ENCODE measurements at regions not wholly inside any gene's neighbourhood (a gene's known extent, or its start where the extent isn't known, plus 50 kb on each side); places are given as distances from the start of the nearest gene placed in this dataset.

GRCh38 chr14:104278214-104278534 is 139.8 kb downstream of the KIF26A start:
- DNase-seq: no peak

- no peak for DNase-seq
These were observed 141.9 kb downstream of the KIF26A start for GRCh38 chr14:104280085-104280901.

- no peak for DNase-seq
These were observed 142.7 kb downstream of the KIF26A start for GRCh38 chr14:104280902-104281767.

GRCh38 chr14:104281768-104282301 is 143.4 kb downstream of the KIF26A start:
- no peak for DNase-seq

DNA sequence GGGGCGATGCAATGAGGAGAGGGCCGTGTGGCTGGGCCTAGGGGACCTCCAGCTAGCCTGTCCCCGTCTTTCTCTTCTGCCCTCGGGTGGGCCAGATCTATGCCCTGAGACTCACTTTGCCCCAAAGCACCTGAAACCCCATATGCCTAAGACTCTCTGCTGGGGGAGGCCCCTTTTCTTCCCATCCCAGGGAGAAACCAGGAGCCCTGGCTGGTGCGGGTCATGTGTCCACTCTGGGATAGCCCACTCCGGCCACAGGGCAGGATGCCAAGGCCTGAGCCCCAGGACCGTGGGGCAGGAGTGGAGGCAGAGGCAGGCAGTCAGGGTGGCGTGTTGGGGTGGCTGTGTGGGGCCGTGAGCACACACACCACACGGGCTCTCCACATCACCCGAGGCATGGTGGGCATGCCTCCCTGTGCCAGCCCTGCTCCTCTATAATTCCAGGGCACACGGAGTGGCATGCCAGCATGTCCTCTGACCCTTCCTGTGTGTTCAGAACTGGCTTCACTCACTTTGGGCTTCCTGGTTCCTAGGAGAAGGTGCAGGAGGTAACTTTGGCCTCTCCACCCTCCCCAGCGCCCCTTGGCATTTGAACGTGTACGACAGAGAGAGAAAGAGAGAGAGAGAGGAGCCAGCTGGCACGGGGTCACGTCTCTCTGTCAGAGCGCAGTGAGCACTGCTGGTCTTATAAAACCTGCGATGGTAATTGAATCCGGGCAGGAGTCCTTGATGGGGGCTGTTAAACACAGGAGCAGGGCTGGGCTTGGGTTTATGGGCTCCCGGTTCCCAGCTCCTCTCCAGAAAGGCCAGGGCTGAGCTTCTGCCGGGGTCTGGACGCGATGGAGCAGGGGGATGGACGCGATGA is 144.2 kb downstream of the KIF26A start:
- no peak for DNase-seq

GRCh38 chr14:104283197-104284106 is 145.1 kb downstream of the KIF26A start:
- no peak for DNase-seq

- DNase-seq: no peak
These were observed 145.8 kb downstream of the KIF26A start for GRCh38 chr14:104284107-104284592.

- DNase-seq: no peak
These were observed 146.5 kb downstream of the KIF26A start for GRCh38 chr14:104284636-104285507.

DNA sequence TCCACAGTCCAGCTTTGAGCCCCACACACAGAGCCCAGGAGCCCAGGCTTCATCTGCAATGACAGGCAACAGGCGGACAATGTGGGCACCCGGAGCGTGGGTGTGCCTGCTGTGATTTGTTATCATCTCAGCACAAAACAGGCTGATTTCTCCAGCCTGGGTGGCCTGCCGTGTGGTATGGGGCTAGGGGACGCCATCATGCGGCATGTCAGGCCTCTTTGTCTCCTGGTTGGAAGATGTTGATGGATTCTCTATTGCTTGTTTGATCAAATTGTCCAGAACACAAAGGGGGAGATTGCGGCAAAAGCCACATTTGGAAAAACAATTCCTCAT is 147.1 kb downstream of the KIF26A start:
- DNase-seq: no peak

DNA sequence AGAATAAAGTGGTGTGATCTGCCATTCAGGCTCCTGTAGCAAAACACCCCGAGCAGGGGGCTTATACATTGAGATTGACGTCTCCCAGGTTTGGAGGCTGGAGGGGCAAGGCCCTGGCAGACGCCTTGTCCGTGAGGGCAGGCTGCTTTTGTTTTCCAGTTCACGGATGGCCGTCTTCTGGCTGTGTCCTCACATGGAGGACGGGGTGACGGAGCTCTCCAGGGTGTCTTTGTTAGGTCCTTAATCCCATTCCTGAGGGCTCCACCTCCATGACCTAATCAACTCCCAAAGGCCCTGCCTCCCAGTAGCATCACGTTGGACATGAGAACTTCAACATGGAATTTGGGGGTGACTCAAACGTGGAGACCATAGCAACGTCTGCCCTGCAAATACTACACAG is 147.7 kb downstream of the KIF26A start:
- no peak for DNase-seq

DNA sequence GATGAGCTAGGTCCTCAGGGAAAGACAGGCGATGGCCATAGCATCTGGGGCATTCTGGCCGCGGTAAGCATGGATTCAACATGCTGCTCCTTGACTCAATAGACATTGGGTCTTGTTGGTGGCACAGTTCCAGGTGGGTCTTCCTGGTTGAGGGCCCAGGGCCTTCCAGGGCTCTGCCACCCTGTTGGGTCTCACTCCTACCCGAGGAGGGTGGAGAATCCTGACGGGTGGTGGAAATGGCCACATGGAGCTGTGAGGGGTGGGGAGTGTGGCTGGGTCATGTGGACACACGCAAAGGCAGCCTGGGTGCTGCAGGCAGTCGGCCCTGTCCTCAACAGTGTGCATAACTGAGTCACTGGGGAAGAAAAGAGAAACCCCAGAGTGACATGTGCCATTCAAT is 148.1 kb downstream of the KIF26A start:
- DNase-seq: no peak

DNA sequence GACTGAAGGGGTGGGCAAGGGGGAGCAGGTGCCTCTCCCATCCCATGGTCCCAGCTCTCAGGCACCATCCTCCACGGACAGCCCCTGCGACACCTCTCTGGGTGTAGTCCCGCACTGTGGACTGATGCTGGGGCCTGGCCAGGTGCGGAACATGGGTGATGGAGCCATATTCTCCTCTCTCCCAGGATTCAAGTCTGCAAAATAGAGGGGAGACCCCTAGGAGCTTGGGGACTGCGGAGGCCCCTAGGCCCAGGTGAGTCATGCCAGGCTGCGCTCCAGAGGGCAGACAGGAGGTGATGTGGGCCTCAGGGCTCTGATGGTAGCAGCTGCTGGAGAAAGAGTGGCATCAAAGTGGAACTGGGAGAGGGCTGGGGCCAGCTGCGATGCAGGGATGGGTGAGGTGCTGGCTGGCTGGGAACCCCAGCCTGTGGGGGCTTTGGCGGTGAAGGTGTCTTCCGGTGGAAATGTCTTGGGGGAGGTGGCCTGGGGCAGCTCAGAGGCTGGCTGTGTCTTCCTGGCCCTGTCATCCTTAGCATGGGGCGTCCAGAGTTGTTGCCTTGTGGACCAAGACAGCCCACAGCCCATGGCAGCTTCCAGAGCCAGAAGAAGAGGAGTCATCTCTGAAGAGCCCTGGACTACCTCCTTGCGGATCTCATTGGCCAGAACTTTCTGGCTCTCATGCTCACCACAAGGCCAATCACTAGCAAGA is 149.1 kb downstream of the KIF26A start:
- no peak for DNase-seq

- no peak for DNase-seq
These were observed 149.9 kb downstream of the KIF26A start for GRCh38 chr14:104288272-104288671.

DNA sequence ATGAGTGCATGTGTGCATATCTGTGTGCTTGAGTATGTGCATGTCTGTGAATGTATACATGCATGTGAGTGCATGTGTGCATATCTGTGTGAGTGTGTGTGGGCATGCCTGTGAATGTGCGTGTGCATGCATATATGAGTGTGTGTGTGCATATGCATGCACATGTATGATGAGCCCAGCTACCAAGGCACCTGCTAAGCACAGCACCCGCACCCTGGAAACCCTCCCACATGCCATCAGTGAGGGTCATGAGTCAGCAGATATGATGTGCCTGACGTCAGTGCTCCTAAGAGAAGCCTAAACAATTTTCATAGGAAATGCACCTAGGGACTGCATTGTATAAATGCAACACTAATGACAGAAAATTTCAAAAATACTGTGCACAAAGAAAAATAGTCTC is 151.1 kb downstream of the KIF26A start:
- no peak for DNase-seq

DNA sequence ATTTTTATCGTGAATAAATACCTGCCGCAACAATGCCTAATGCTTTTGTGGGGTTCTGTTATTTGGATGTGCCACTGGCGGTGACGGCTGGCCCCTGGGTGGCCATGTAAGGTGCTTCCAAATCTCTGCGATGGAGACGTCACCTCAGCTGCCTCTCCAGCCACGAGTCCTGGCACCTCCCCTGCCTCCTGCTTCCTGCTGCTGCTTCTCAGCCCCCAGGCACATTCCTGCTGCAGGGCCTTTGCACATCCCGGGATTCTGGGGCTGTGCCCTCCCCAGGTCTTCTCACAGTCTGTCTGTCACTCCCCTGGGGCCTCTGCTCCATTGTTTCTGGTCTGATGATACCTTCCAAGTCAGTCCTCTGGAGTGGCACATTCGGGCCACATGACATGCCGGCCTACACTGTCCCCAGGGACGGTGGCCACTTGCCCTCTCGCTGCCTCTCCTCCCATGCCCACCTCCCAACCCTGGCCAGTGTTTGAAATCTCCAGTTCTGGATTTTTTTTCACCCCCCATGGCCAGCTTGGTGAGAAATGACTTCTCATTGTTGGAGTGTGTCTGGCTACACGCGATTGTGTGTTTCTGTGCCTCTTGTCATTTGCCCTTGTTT is 151.8 kb downstream of the KIF26A start:
- no peak for DNase-seq

DNA sequence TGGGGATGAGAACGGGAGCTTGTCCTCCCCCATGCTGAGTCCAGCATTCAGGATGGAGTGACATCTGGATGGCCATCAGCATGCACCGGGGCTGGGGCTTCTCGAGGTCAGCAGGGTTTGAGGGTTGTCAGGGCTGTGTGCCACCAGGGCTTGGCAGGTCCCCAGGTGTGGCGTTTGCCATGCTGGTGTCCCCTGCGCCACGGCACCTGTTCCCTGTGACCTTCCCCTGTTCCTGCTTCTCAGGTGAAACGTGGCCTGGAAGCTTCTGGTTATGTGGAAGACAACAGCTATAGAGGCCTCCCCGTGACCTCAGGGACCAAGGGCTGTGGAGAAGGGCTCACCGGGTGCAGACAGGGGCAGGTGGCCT is 152.4 kb downstream of the KIF26A start:
- DNase-seq: no peak

DNA sequence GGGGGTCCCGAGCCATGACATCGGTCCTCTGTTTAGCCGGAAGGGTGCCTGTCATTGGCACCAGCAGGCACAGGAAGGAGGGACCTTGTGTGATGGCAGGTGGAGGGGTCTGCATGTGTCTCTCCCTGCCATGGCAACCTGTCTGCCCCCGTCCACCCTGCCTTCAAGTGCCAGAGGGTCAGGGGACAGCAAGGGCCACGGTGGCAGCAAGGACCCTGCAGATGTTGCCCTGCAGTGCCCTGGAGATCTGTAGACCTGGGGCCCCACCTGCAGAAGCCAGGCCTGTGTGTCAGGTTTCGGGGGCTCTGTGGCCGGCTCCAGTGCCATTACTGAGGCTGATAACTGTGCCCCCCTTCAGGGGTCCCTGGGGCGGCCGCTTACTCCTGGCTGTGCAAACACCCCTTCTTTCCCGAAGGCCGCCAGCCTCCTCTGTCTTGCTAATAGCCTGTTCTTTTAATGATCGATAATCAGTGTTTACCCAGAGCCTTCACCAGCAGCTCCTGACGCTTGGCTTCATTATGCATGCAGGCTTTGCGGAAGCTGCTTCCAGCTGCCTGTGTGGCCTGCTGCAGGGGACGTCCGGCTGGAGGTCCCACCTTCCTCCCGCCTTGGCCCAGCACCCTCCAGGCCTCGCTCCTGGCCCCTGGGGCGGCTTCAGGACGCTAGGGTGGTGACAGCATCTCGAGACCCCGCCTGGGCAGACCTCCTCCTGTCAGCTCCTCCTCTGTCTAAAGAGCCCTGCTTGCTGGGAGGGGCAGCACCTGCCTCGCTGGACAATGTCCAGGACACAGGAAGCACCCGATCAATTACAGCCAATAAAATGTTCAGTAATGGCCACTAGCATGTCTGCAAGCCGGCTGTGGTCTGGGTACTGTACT is 153.0 kb downstream of the KIF26A start:
- DNase-seq: no peak

- DNase-seq: no peak
These were observed 153.9 kb downstream of the KIF26A start for GRCh38 chr14:104292084-104292970.
